ENCODE measurements at regions not wholly inside any gene's neighbourhood (a gene's known extent, or its start where the extent isn't known, plus 50 kb on each side); places are given as distances from the start of the nearest gene placed in this dataset.

DNA sequence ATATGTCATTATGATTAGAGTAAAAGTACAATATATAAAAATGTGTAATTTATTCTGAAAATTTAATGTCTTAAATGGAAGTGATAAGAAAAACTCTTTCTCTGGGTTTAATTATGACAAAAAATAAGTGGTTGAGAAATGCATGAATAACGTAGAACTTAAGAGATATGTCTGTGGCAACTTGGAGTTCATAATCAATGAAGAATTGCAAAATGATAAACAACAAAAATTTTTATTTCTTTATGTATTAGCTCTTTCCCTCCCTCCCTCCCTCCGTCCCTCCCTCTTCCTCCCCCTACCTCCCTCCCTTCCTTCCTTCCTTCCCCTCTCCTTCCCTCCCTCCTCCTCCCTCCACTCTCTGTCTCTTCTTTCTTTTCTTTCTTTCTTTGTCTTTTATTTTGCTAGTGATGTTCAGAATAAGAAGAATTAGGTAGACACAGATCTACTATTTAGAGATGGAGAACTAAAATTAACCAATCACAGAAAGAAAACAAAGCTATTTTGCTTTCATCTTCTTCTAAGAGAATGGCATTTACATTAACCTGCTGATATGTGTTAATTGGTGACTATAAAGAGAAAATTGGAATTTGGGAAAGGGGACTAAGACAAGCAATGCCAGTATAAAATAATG, 96.3 kb upstream of the PDC start:
- no peak for DNase-seq (ENCODE audit: low read depth in 1 of 2, low spot score in 1 of 2)

DNA sequence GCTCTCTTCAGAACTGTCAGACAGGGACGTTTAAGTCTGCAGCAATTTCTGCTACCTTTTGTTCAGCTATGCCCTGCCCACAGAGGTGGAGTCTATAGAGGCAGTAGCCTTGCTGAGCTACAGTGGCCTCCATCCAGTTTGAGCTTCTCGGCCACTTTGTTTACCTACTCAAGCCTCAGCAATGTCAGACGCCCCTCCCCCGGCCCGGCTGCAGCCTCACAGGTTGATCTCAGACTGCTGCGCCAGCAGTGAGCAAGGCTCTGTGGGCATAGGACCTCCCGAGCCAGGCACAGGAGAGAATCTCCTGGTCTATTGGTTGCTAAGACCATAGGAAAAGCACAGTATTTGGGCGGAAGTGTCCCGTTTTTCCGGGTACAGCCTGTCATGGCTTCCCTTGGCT, 89.9 kb upstream of the PDC start:
- DNase-seq (ENCODE audit: low read depth in 1 of 2, low spot score in 1 of 2): no peak

DNA sequence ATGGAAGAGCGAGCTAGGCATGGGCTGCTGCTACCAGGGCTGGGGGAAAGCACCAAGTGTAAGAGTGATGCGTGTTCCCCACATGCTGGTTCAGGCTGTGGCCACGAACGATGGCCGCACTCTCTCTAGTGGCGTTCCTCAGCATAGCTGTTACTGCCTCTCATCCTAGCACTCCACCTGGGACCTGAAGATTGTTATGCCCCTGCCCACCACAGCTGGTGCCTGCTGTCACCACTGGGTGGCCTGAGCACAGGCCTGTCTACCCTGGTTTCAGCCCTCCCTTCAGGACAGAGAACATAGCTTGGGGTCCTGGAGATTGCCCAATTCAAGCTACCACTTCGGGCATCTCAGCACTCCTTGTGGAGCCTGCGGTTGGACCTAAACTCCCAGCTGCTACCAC, 80.1 kb upstream of the PDC start:
- DNase-seq (ENCODE audit: low read depth in 1 of 2, low spot score in 1 of 2): no peak

DNA sequence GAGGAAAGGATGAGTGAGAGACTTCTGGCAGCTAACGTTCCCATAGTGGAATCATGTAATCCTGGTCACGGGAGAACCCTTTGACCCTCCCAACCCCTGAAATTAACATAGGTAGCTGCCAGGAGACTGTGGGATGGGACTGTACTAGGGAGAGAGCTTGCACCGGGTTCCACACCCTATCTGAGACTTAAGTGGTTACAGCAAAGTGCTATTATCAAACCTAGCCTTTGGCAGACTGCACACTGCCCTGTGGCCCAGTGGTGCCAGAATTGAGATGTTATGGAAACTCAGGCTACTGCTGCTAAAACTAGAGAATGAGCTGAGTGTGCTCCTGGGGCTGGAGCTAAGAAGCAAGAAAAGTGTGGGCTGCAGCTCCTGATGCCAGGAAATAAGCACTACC, 79.6 kb upstream of the PDC start:
- DNase-seq (ENCODE audit: low read depth in 1 of 2, low spot score in 1 of 2): no peak

DNA sequence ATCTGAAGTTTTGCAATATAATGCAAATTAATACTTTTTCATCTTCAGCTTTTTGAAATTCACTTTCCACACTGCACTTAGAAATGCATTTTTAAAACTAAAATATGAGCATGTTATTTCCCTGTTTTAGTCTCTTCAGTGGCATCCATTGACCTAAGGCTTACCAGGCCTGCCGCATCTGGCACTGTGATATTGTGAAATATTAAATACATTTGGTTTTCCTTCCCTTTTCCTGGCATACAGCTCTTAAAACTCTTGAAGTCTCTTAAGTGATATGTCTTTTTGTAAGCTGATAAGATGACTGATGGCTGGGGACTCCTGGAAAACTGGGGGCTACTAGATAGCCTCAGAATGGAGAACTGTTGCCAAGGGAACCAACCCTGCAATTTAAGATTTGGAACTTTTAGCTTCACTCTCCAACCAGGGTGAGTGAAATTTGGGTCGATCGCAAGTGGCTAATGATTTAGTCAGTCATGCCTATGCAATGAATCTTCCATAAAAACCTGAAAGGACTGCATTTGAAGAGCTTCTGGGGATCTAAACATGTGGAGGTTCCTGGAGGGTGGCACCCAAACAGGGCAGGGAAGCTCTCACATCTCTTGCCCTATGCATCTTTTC, 75.5 kb upstream of the PDC start:
- no peak for DNase-seq (ENCODE audit: low read depth in 1 of 2, low spot score in 1 of 2)

DNA sequence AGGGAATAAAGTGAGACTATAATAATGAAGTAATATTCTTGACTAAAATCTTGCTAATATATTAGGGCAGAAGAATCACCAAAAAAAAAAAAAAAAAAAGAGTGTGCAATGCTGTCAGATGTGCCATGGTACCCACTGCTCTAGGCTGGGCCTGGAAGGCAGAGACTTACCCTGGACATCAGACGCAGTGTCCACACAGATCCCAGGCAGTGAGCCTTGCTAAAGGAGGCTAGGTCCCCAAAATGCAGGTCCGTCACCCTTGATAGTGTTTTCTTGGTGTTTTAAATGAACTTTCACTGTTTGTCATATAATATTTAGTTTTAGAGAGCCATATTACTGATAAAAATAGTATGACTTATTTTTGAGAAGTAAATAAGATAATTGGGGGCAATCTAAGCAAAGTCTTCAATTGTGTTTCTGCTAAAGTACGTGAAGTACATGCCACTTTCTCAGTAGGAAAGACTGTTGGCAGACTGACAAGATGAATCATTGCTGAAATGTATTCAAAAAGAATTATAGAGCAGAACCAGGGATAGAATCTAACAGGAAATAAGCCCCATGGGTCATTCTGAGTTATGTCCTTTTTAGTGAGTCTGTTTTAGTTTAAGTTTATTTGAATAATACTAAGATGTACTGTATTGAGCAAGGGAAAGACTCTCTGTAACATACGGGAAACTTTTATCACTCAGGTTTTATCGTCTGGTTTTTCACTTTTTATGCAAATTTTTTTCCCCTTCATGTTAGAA, 74.6 kb upstream of the PDC start:
- DNase-seq (ENCODE audit: low read depth in 1 of 2, low spot score in 1 of 2): no peak

DNA sequence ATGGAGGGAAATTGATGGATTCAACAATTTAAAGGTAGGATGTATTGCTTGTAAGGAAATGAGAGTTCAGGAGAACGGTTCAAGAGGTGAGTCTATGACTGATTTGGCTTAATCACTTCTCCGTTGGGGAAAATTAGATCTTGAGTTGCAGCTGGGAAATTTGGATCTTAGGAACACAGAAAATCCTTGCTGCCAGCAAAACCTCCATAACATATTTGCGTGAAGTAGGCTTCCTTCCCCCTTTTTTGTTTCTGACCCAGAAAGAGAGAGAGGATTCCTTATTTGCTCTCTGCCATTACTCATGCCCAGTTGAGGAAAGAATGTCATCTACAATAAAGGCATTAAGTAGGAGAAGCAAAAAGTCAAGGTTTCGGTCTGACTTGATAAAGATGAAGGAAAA, 73.5 kb upstream of the PDC start:
- no peak for DNase-seq (ENCODE audit: low read depth in 1 of 2, low spot score in 1 of 2)

DNA sequence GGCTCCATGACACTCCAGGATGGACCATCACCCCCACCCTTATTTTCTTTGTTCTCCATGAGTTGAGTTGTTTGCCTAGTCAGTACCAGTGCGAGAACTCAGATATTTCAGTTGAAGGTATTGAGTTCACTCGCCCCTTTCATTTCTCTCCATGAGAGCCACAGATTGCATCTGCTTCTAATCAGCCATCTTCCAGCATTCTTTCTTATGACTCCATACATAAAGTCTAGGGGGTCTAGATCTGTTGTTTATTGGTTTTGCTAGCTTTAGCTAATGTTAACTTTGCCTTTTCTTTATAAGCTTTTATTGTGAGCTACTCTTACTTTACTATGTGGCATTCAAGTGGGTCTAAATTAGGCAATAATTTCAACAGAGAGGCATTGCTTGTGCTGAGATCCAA, 71.6 kb upstream of the PDC start:
- no peak for DNase-seq (ENCODE audit: low read depth in 1 of 2, low spot score in 1 of 2)

DNA sequence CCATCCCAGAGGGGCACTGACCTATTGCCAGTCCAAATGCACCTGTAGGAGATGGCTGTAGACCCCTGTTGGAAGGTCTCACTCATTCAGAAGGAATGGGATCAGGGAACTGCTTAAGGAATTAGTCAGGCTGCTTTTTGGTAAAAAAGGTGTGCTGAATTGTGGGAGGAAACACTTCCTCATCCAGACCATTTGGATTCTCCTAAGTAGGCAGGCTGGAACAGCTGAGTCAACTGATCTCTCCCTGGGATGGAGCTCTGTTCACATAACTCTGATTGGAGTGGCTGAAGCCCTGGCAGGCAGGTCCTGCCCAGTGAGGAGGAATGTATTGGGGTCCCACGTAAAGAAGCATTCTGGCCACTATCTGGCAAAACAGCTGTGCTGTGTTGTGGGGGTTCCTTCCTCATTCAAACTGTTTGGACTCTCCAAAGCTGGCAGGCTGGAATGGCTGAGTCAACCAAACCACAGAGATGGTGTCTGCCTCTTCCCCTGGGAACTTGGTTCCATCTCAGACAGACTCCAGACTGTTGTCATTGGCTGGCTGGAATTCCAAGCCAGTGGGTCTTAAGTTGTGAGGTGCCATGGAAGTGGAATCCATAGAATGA, 70.7 kb upstream of the PDC start:
- DNase-seq (ENCODE audit: low read depth in 1 of 2, low spot score in 1 of 2): no peak

DNA sequence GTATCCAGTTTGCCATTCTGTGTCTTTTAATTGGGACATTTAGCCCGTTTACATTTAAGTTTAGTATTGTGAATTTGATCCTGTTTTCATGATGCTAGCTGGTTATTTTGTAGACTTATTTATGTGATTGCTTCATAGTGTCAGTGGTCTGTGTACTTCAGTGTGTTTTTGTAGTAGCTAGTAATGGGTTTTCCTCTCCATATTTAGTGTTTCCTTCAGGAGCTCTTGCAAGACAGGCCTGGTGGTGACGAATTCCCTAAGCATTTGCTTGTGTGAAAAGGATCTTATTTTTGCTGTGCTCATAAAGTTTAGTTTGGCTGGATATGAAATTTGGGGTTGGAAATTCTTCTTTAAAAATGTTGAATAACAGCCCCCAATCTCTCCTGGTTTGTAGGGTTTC, 69.2 kb upstream of the PDC start:
- no peak for DNase-seq (ENCODE audit: low read depth in 1 of 2, low spot score in 1 of 2)

DNA sequence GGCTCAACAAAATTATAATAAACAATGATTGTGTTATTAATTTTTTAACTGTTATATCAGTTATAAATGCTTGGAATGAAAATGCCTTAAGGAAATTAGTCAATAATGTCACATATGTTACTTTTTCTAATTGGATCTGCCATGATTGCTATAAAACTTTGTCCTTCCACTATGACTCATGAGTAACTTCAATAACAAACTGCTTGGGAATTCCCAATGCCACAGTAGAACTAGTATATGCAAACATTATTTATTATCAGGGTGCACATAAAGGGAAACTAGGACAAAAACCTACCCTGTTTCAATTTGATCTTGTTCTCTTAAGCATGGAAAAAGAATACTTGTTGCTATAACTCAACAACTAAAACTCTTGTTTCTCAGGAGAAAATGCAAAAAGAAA, 59.1 kb upstream of the PDC start:
- no peak for DNase-seq (ENCODE audit: low read depth in 1 of 2, low spot score in 1 of 2)

DNA sequence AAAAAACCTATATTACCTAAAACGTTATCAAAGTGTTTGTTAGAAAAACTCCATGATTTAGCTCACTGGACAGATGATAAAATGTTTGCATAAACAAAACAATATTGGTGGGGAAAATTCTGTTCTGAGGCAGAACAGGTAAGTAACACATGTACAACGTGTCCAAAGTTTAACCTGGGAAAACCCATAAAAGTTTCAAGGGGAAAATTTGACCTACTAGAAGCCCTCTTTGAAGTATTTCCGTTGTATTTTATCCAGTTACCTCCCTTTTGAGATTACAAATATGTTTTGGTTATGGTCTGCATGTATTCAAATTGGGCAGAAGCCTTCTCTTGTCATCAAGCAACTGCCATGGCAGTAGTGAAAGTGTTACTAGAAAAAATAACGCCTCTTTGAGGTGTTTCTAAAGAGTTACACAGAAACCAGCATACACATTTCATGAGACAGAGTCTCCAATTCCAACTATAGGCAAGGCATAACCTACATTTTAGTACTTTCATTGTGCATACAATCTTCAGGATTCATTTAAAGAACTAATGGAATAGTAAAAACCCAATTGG, 58.0 kb upstream of the PDC start:
- no peak for DNase-seq (ENCODE audit: low read depth in 1 of 2, low spot score in 1 of 2)

DNA sequence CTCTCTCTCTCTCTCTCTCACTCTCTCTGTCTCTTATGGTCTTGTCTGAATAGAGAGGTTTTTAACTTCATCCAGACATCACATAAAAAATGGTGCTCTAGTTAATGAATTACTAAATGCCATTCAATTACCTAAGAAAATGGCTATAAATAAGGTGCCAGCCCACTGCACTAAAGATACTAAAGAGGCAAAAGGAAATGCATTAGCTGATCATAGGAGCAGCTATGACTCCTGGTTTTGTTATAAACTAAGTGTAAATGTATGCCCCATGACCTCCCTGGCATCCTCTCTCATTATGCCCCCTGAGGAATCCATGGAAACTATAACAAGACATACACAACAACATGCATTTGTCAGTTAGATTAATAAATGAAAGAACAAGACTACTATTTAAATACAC, 57.5 kb upstream of the PDC start:
- no peak for DNase-seq (ENCODE audit: low read depth in 1 of 2, low spot score in 1 of 2)

DNA sequence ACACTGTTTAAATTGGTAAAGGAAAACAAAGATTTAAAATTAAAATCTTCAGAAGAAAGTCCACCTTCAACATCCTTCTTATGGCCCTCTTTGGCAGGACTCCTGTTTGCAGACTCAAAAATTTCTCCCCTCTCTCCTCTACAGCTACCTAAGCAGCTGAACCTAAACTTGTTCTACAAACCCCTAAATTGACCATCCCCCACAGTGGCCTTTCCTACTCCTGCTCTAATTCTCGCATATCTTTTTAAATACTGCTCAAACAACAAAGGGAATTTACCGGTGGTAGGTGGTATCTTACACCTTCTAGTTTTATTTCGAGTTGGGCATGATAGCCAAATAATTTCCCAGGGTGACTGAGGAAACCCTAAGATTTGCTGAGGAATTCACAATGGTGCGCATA, 53.5 kb upstream of the PDC start:
- no peak for DNase-seq (ENCODE audit: low read depth in 1 of 2, low spot score in 1 of 2)

DNA sequence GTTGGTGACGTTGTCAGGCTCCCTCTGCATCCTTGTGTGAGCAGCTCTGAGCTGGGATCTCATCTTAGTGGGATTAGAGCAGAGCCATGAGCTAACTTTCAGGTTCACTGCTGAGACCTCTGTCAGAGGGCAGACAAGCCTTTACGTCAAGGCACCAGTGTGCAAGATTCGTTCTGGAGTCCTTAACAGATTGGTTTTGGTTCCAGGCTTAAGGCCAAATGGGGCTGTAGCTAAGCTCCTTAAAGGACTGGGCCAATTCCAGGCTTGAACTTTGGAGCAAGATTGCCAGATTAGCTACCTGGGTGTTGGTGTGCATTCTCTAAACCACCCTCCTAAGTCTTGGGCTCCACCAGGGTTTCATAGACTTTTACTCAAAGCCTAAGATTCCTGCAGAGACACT, 52.6 kb upstream of the PDC start:
- no peak for DNase-seq (ENCODE audit: low read depth in 1 of 2, low spot score in 1 of 2)

DNA sequence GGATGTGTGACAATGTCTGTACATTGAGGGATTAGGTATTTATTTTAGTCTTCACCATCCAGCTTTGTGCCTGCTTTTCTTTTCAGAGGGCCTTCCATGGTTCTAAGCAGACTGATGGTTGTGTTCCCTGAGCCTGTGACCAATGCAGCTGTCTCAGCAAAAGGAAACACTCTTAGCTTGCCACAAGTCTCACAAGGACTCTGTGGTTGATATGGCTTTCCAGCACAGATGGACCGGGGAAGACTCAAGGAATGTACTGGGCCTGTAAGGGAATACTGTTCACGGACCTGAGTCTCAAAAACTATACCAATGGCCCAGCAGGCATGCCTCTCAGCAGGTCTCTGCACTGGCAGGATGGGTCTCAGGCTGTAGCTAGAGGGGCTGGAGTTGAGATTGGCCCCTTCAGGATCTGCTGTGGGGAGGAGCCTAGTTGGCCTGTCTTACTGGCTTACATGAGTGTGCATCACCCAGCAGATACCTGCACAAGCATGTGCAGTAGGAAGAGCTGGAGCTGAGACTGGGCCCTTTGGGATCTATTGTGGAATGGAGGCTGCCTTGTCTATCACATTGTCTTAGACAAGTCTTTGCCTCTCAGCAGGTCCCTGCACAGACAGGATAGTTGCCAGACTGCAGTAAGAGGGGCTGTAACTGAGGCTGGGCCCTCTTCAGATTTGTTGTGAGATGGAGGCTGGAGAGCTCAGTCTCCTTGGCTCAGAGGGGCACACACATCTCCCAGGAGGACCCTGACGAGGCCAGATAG, 52.0 kb upstream of the PDC start:
- no peak for DNase-seq (ENCODE audit: low read depth in 1 of 2, low spot score in 1 of 2)

DNA sequence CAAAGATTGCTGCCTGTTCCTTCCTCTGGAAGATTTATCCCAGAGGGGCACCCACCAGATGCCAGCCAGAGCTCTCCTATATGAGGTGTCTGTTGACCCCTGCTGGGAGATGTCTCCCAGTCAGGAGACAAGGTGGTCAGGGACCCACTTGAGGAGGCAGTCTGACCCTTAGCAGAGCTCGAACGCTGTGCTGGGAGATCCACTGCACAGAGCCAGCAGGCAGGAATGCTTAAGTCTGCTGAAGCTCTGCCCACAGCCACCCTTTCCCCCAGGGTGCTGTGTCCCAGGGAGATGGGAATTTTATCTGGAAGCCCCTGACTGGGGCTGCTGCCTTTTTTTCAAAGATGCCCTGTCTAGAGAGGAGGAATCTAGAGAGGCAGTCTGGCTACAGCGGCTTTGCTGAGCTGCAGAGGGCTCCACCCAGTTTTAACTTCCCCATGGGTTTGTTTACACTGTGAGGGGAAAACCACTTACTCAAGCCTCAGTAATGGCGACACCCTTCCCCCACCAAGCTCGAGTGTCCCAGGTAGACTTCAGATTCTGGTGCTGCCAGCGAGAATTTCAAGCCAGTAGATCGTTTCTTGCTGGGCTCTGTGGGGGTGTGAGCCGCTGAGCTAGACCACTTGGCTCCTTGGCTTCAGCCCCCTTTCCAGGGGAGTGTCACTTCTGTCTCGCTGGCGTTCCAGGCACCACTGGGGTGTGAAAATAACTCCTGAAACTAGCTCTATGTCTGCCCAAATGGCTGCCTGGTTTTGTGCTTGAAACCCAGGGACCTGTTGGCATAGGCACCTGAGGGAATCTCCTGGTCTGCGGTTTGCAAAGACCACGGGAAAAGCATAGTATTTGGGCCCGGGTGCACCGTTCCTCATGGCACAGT, 51.1 kb upstream of the PDC start:
- no peak for DNase-seq (ENCODE audit: low read depth in 1 of 2, low spot score in 1 of 2)
